Dermis blood vessel endothelial cell (primary cell): ENCODE measurements at regions not wholly inside any gene's neighbourhood (a gene's known extent, or its start where the extent isn't known, plus 50 kb on each side); places are given as distances from the start of the nearest gene placed in this dataset.

Experiments
- DNase-seq: peaks from one replicate; pipeline ENCODE4 v3.0.0; 2010

DNA sequence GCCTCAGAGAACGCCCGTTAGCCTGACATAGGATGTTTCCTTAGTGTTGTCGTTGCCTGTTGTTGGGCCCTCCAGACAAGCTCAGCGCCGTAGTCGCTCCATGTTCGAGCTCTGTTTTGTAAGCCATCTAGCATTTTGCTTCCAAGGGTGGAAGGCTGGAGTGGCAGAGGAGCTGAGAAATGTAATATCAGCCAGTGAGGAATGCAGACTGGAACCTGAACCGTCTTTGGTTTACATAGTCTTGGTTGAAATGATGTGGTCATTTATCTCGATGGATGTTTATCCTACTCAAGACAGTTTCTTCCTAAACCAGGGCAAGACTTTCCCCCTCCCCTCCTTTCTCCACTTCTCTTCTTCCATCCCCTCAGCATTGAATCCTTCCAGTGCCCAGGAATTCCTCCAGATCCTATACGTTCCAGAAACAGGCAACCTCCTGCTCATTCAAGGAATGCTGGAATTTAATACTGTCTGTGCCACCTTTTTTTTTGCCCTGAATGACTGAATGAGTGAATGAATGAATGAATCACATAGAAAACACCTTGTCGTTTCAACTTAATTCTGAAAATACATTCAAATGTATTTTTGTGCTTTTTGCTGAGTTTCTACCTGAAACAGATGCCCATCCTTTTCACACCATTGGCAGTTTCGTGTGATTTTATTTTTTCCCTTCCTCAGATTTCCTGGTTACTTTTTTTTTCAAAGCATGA lies 109.5 kb upstream of the MBNL2 start:
- DNase-seq = no peak

DNA sequence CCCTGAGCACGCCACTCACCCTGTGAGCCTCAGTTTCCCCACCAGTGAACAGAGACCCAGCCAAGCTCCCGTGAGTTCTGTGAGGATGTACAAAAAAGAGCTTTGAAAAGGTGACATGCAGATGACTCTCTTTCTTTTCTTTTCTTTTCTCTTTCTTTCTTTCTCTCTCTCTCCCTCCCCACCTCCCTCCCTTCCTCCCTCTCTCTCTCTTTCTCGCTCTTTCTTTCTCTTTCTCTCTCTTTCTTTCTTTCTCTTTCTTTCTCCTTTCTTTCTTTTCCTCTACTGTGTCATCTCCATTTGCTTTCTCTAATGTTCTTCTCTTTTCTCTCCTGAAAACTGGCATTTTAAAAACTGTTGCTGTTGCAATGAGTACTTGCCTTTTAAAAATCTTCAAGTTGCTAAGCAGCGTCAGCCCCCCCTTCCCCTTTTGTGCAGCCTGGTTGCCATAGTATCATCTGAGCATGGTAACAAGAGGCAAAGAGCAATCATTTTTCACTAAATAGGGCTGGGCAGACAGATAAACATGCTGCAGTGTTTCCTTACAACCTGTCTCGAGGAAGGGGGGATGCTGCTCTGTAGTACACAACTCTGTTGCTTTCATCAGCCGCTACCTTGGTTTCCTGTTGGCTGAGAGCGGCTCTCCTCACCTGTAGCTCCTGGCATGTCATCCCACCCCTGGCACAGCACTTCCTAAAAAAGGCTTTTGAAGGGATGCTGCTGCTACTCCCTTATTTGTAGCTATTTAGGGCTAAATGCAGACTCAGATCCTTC lies 108.7 kb upstream of the MBNL2 start:
- no peak for DNase-seq

DNA sequence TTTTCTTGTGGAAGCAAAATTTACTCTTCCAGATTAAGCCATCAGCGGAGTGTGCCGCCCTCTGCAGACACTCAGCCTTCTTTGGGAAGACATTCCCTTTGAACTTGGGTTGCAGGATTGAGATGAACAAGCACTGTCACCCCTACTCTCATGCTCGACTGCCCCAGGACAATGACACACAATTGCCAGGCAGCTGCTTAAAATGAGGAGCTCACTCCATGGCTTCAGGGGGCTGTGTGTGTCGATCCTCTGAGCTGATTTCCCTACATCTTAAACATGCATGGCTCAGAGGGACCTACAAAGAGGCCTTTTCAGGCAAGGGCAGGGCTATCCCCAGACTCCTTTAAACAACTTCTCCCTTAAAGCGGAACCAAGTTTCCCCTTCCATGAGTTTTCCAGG lies 107.5 kb upstream of the MBNL2 start:
- DNase-seq = no peak

DNA sequence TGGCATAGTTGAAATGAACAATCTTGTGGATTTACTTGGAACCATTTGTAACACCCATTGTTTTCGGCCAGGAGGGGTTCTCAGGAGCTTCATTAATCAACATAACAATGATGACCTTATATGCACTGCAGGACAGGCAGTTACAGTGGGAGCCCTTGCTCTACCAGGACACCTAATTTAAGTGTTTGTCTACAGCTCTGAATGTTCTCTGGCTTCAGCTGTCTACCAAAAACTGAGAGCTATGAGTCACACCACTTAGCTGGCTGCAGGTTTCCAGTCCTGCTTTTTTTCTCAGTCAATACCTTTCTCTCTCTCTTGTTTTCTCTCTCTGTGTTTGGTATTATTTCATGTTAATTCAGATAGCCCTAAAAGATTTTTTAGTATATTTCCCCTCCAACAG lies 105.4 kb upstream of the MBNL2 start:
- DNase-seq = peak; percentile 61

DNA sequence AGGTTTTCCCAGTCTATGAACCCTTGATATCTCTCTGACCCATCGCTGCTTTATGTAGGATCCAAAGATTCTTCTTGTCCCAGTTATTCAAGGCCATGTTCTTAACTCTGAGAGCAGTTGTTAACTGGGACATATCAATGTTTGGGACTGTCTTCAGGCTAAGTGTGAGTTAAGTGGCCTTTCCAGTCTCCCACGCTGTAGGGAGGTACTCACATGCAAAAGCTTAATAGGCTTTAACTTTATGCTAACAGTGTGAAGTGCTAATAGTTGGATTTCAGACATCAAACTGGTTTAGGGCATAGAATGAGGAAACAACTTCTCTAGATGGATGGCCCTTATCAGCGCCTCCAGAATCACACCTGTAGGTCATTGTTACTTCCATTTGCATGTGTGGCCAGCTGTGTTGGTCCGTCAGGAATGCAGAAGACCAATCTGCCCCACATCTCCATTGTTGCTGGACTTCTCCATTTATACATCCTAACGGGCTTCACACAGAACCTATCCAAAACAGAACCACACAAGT lies 104.7 kb upstream of the MBNL2 start:
- no peak for DNase-seq

DNA sequence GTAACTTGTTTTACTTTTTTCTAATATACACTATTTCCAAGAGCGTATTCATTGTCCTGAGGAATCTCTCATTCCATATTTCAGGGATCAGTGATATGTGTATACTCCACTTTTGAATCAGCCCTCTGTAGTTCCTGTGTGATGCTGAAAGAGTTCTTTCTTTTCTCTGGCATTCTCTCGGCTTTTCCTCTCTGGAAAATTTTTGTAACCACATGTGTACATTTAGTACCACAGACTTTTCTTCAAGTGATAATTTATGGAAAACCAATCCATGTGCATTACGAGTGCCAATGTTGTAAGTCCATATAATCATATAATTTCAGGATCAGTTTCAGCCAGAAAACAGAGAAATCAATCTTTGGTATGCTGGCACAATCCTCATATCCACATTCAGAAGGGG lies 102.2 kb upstream of the MBNL2 start:
- DNase-seq = no peak

DNA sequence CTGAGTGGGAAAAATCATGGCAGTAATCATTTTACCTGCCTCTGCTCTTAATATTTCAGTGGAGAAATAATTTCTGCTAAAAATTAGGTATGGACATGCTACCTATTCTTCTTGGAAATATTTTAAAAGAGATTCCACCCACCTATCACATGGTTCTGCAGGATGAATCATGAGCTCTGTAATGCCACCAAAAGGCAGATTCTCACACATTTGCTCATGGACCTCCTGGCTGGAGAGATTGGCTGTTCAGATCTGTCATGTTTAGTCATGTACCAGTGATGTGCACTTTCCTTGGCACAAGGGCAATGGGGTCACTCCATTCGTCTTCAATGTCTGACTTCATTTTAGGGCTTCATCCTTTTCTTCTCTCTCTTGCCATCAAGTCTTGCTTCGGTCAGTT lies 101.8 kb upstream of the MBNL2 start:
- DNase-seq = no peak

DNA sequence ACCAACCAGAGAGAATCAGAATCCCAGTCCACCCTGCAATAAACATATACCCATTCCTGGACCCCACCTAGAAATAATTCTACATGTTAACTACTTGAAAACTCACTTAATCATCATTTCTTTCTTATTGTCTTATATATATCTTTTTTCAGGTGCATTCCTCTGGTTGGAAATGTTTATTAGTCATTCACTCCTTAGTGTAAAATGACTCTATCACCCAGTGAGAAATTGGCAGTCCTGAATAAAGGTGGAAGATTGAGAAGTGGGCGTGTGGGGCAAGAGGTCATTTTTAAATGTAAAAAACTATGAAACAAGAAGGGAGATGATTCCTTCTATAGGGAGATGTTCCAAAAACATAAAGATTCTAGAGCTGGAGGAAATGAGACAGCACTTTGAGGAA lies 101.2 kb upstream of the MBNL2 start:
- DNase-seq = no peak

DNA sequence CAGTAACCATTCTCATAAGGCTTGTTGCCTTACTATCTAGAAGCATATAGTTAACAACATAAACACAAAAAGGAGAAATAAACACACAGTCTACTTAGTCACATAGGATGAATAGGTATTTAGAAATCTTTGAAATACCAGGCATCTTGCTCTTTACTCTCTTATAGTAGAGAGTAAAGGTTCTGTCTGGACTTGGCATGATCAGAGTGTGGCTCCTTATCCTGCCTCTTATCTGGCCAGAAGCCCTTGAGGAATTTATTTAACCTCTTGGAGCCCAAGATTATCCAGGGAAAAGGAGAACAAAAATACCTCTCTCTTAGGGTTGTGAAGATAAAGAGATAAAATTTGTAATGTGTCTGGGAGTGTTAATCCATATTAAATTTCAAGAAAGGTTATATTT lies 100.2 kb upstream of the MBNL2 start:
- DNase-seq = no peak

DNA sequence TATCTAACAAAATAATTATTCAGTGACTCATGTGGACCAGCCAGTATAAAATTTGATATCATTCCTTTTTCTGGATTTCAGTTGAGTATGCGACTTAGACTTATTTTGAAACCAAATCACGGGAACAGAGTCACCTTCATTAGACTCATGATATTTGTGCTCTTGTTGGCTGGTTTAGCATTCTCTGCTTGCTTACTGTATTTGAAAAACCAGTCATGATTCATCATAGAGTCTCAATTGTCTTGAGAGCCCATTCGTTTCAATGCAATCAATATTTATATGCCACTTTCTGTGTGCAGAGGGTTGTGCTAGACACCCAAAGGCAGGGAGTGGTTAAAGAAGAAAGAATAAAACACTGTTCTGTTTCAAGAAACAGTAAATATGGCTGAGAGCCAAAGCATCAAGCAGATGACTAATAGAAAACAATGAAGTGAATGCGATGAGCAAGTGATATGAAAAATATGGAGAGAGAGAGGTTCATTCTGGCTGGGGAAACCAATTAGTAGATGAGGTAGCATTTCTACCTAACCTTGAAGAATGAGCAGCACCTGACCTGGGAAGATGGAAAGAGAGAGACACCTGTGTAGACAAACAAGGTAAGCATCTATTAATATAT lies 99.6 kb upstream of the MBNL2 start:
- DNase-seq = peak; percentile 57

DNA sequence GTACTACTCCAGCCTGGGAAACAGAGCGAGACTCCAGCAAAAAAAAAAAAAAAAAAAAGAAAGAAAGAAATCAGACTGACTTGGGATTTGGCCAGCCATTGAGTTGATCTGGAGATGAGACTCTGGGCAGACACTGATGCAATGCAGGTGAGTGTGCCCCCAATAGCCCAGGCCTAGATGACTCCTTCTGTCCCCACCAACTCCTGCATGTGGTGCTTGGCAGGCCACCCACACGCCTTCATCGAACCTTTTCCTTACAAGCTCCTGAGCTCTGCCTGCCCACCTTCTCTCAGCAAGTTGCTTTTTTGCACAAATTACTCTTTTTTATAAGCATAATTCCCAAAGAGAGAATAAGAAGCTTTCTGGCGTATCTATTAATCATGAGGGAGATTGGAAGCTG lies 97.9 kb upstream of the MBNL2 start:
- DNase-seq = no peak

DNA sequence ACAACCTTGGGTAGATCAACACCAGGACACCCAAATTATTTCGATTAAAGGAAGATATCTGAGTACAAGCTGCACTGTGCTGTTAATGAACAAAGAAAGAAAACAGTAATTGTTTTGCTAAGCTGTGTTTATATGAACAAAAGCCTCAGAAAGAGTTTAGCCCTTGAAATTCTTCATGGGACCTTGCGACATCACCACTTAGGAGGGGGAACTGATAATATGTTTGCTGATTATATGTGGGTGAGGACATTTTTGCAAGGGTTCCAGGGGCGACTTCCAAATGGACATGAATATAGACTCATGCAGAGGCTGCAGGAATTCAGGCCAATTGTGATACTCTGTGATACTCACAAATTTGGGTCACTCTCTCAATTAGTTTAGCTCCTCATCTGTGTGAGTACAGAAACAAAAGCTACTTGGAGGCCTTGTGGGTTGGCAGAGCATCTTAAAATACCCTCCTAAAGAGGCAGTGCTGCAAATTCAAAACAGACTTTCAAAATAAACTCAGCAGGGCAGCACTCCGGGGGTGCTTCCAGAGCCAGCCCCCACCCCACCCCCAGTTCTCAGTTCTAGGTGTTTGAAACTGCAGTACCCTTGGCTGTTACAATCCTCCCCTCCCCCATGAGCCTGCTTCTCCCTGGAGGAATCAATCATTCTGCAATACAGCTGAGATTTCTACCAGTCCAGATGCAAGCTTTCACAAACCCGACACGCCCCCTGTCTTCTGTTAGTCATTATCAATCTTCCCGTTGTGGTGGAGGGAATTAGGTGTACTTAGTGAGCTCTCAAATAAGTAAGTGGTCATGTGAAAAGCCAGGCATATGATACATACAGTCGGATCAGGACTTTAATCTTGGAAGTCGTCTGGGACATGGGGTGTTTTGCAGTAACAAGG lies 97.0 kb upstream of the MBNL2 start:
- no peak for DNase-seq

DNA sequence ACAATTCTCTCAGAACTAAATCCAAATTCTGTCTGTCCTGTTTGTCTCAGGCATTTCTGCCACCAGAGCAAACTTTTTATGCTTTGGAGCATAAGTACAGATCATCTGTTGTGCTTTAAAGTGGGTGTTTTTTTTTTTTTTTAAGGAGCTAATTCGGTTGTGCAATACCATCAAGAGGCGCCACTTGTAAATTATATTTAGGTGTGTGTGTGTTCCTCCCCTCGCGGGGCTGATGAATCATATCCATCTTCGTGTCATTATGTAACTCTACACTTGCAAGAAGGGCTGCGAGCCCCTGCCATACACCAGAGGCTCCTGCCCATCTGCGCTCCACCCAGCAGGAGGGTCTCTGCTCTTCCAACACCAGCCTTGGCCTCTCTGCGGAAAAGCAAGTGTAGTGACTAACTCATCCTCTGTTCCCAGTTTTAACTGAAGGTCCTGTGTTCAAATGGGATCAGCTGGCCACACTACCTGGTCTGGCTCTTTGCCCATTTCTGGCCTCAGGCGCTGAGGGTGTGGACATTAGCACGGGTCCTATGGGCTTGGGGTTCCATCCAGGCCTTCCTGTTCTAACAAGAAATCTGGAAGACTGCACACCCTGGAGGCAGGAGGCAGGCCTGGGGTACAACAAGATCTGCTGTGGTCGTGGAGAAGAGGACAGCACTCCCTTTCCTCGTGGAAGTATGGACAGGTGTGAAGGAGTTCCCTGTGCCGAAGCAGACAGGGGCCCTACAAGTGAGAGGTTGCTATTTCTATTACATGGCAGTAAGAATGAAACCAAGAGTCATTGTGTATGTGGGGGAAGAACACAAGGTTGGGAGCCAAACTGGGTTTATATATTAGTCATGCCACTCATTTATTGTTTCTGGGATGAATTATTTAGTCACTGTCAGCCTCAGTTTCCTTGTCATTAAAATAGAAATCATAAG lies 96.1 kb upstream of the MBNL2 start:
- no peak for DNase-seq

DNA sequence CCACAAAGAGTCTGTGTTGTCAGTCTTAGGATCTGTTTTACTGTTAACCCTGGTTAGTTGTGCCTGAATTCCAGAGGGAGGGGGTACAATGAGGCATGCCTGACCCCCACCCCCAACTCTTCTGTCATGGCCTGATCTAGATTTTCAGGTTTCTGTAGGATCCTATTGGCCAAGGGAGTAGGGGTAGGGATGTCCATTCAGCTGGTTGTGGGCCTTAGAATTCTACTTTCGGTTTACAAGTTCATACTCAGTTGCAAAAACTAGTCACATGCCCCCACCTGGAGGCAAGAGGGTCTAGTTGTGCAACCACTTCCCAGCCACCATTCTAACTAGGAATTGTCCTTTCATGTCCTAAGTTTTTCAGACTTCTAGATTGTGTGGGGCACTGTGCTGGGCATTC lies 94.3 kb upstream of the MBNL2 start:
- no peak for DNase-seq

DNA sequence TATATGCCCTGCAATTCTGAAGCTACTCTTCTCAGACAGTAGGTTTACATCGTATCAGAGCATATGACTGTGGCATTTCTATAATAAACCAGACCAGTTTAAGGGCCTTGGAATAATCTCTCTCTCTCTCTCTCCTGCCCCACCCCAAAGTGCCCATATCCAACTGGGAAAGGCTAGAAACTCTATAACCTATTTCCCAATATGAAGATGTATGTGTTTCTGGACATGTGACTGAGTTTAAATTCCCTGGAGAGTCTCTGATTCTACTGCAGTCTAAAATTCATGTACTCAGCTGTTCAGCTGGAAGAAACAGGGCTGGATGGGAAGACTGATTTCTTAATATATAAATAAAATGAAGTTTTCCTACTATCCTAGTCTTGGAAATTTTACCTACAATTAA lies 91.9 kb upstream of the MBNL2 start:
- DNase-seq = no peak

DNA sequence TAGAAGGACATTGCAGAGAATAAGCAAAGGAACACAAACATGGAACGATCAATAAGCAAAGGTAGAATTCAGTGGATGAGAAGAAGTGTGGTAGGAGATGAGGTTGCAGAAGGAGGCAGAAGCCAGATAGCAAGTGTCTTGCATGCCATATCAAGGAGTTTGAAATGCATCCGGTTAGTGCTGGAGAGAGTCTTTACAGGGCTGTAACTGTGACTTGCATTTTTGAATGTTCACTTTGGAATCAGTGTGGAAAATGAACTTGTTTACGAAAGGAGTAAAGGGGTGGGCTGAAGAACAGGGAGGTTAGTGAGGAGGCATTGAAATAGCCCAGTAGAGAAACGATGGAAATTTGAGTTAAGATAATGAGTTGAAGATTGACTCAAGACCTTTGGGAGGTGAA lies 90.7 kb upstream of the MBNL2 start:
- DNase-seq = no peak

DNA sequence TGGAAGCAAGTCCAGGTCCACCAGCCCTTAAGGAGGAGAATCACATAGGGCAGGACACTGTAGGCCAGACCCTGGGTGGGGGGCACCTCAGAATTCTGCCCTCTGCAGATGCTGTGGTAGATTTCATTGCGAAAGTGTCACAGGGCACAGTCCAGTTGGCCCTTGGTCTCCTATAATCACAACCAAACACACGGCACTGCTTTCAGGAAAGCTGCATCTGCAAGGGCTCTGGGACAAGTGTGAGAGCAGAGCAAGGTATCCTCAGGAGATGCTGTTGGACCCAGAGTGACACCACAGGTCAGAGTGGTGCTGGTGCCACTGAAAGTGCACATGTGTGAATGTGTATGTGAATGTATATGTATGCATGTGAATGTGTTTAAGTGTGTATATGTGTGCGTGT lies 88.6 kb upstream of the MBNL2 start:
- no peak for DNase-seq

DNA sequence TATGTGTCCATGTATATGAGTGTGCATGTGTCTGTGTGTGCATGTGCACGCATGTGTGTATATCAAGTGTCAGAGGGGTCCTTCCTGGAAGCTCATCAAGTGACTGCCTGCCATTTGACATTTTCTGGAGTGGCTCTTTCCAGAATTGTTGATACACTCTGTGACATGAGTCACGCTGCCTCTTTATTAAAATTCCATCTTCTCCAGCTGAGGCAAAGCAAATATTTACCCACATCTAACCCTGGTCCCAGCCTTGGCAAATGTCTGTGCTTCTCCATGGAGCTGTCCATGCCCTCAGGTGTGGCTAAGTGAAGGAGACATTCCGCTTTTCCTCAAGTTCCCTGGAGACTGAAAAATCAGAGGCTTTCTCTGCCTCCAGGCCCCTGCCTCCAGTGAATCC lies 88.2 kb upstream of the MBNL2 start:
- DNase-seq = no peak

DNA sequence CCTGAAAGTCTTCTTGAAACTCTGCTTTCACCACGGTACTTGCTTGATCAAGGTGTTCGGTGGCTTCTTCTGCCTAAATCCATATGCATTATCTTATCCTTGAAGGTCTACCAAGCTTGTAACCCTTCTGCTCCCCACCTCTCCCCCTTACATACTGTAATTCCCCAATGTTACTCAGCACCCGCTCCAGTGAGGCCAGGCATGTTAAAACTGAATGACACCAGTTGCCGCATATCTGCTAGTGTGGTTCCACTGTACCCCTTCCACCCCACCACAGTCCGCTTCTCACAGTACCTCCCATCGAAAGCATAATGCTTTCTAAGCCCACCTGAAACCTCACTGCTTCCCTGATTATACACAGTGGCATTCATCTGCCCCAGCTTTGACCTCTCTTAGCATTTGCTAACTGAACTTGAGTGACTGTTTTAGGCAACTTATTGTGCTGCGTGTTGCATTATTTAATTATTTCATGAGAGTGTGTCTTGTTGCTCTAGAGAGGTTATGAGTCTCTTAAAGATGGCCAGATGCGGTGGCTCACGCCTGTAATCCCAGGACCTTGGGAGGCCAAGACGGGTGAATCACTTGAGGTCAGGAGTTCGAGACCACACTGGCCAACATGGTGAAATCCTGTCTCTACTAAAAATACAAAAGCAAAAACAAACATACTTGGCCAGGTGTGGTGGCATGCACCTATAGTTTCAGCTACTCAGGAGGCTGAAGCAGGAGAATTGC lies 87.6 kb upstream of the MBNL2 start:
- DNase-seq = no peak

DNA sequence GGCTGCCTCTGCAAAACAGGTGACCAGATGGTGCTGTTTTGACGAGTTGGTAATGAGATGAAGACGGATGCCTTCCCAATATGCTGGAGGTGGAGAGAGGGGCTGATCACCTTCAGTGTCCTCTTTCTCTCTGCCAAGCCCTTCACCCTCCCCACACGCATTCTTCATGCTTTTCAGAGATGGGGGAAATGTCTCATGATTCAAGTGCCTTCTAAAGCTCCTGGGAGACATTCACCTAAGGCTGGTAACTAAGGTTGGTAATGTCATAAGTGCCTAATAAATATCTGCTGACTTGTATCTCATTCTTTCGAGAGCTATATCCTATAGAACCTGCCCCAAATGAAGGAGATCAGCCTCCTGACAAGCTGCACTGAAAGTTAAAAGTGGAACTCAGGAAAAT lies 86.2 kb upstream of the MBNL2 start:
- DNase-seq = no peak

DNA sequence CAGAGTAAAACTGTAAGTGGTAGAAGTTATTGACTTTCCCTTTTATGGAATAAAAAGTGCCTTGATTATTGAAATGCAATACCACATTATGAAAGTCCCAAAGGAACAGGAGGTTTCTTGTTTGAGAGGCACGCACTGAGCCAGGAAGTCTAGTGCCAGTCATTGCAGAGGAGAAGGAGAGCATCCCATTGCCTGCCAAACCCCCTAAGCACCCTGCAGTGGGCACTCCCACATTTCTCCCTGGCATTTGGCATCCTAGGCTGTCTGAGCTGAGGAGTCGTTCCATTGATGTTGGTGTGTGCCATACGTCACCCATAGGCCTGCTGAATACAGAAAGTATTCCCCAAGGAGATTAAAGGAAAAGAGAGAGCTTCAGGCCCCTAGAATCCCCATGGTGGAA lies 85.7 kb upstream of the MBNL2 start:
- DNase-seq = no peak
